HEK293 (cell line): ENCODE measurements at regions not wholly inside any gene's neighbourhood (a gene's known extent, or its start where the extent isn't known, plus 50 kb on each side); places are given as distances from the start of the nearest gene placed in this dataset.

Source experiments
- BCL11B ChIP-seq: fragments of 450-650 bp; formaldehyde crosslinking; IDR thresholded peaks from 2 replicates; pipeline ENCODE4 v1.5.1; 2016; ENCODE audit warnings: low read depth, missing biosample characterization, missing genetic modification characterization
- GLI2 ChIP-seq: fragments of 450-650 bp; formaldehyde crosslinking; IDR thresholded peaks from 2 replicates; pipeline ENCODE4; 2017; ENCODE audit warnings: missing biosample characterization, missing genetic modification characterization, low read depth, borderline replicate concordance
- MZF1 ChIP-seq: fragments of 450-650 bp; formaldehyde crosslinking; IDR thresholded peaks from 2 replicates; pipeline ENCODE4 v1.5.1; 2017; ENCODE audit warnings: missing biosample characterization, missing genetic modification characterization, borderline replicate concordance
- PBX3 ChIP-seq: sonication (generic); formaldehyde crosslinking; IDR thresholded peaks from 2 replicates; pipeline ENCODE4 v1.8.1; 2022; ENCODE audit warnings: mild to moderate bottlenecking, moderate library complexity, missing genetic modification reagents
- PRDM10 ChIP-seq: fragments of 450-650 bp; formaldehyde crosslinking; IDR thresholded peaks from 2 replicates; pipeline ENCODE4 v1.5.1; 2016; ENCODE audit warnings: missing biosample characterization, missing genetic modification characterization
- REPIN1 ChIP-seq: fragments of 450-650 bp; formaldehyde crosslinking; IDR thresholded peaks from 2 replicates; pipeline ENCODE4 v1.5.1; 2017; ENCODE audit warnings: missing biosample characterization, missing genetic modification characterization, low read depth
- SALL2 ChIP-seq: fragments of 450-650 bp; formaldehyde crosslinking; IDR thresholded peaks from 2 replicates; pipeline ENCODE4 v1.5.0; 2017; ENCODE audit warnings: missing biosample characterization, mild to moderate bottlenecking, missing genetic modification characterization, borderline replicate concordance
- SCRT1 ChIP-seq: fragments of 450-650 bp; formaldehyde crosslinking; IDR thresholded peaks from 2 replicates; pipeline ENCODE4 v1.5.1; 2016; ENCODE audit warnings: missing biosample characterization, missing genetic modification characterization, borderline replicate concordance
- ZBTB44 ChIP-seq: fragments of 450-650 bp; IDR thresholded peaks from 2 replicates; pipeline ENCODE4 v1.5.1; 2018; ENCODE audit warnings: missing biosample characterization, mild to moderate bottlenecking, missing genetic modification characterization
- ZFP3 ChIP-seq: fragments of 450-650 bp; formaldehyde crosslinking; IDR thresholded peaks from 2 replicates; pipeline ENCODE4 v1.5.1; 2016; ENCODE audit warnings: low read depth, missing biosample characterization, missing genetic modification characterization
- ZFP41 ChIP-seq: fragments of 450-650 bp; formaldehyde crosslinking; IDR thresholded peaks from 2 replicates; pipeline ENCODE4 v1.5.1; 2016; ENCODE audit warnings: missing biosample characterization, missing genetic modification characterization, borderline replicate concordance
- ZNF10 ChIP-seq: fragments of 450-650 bp; formaldehyde crosslinking; IDR thresholded peaks from 2 replicates; pipeline ENCODE4 v1.5.1; 2017; ENCODE audit warnings: missing biosample characterization, missing genetic modification characterization
- ZNF133 ChIP-seq: fragments of 450-650 bp; formaldehyde crosslinking; IDR thresholded peaks from 2 replicates; pipeline ENCODE4 v1.5.1; 2016; ENCODE audit warnings: missing biosample characterization, missing genetic modification characterization
- ZNF140 ChIP-seq: fragments of 450-650 bp; formaldehyde crosslinking; IDR thresholded peaks from 2 replicates; pipeline ENCODE4 v1.5.1; 2016; ENCODE audit warnings: missing biosample characterization, missing genetic modification characterization
- ZNF280D ChIP-seq: fragments of 450-650 bp; formaldehyde crosslinking; IDR thresholded peaks from 2 replicates; pipeline ENCODE4 v1.5.1; 2016; ENCODE audit warnings: missing biosample characterization, missing genetic modification characterization
- ZNF341 ChIP-seq: fragments of 450-650 bp; formaldehyde crosslinking; IDR thresholded peaks from 2 replicates; pipeline ENCODE4; 2016; ENCODE audit warnings: low read depth, missing biosample characterization, missing genetic modification characterization
- ZNF488 ChIP-seq: fragments of 450-650 bp; formaldehyde crosslinking; IDR thresholded peaks from 2 replicates; pipeline ENCODE4 v1.5.1; 2016; ENCODE audit warnings: missing biosample characterization, missing genetic modification characterization
- ZNF529 ChIP-seq: fragments of 450-650 bp; formaldehyde crosslinking; IDR thresholded peaks from 2 replicates; pipeline ENCODE4 v1.5.1; 2017; ENCODE audit warnings: missing genetic modification characterization, missing biosample characterization; ENCODE audit not compliant: insufficient replicate concordance
- ZNF558 ChIP-seq: fragments of 450-650 bp; formaldehyde crosslinking; IDR thresholded peaks from 2 replicates; pipeline ENCODE4 v1.5.1; 2016; ENCODE audit warnings: missing biosample characterization, missing genetic modification characterization
- ZNF610 ChIP-seq: fragments of 450-650 bp; formaldehyde crosslinking; IDR thresholded peaks from 2 replicates; pipeline ENCODE4 v1.5.1; 2016; ENCODE audit warnings: missing biosample characterization, missing genetic modification characterization, borderline replicate concordance
- ZNF654 ChIP-seq: fragments of 450-650 bp; formaldehyde crosslinking; IDR thresholded peaks from 2 replicates; pipeline ENCODE4 v1.5.1; 2016; ENCODE audit warnings: low read depth, missing biosample characterization, missing genetic modification characterization
- ZNF692 ChIP-seq: fragments of 450-650 bp; formaldehyde crosslinking; IDR thresholded peaks from 2 replicates; pipeline ENCODE4 v1.5.1; 2016; ENCODE audit warnings: missing biosample characterization, missing genetic modification characterization
- ZNF704 ChIP-seq: fragments of 450-650 bp; formaldehyde crosslinking; IDR thresholded peaks from 2 replicates; pipeline ENCODE4 v1.5.1; 2016; ENCODE audit warnings: missing biosample characterization, missing genetic modification characterization
- ZSCAN16 ChIP-seq: fragments of 450-650 bp; formaldehyde crosslinking; IDR thresholded peaks from 2 replicates; pipeline ENCODE4 v1.5.1; 2016; ENCODE audit warnings: missing biosample characterization, missing genetic modification characterization
- ZSCAN30 ChIP-seq: fragments of 450-650 bp; IDR thresholded peaks from 2 replicates; pipeline ENCODE4 v1.5.1; 2018; ENCODE audit warnings: missing biosample characterization, mild to moderate bottlenecking, missing genetic modification characterization, moderate library complexity

- TF ChIP-seq SCRT1 (tag by site-specific recombination) = no peak
- TF ChIP-seq ZNF704 (tag by site-specific recombination) = no peak
- TF ChIP-seq ZSCAN16 = no peak
- no peak for TF ChIP-seq ZNF488 (tag by site-specific recombination)
- TF ChIP-seq ZNF341 (tag by site-specific recombination) = no peak
- TF ChIP-seq ZNF529 (tag by site-specific recombination) = no peak
- no peak for TF ChIP-seq MZF1 (tag by site-specific recombination)
- no peak for TF ChIP-seq BCL11B (tag by site-specific recombination)
- TF ChIP-seq ZNF558 (tag by site-specific recombination) = no peak
- peak; percentile 12; the same call in 1 of the 2 replicates for TF ChIP-seq PRDM10
- no peak for TF ChIP-seq ZFP3 (tag by site-specific recombination)
- TF ChIP-seq ZNF610 (tag by site-specific recombination) = no peak
- TF ChIP-seq ZSCAN30 (tag by site-specific recombination) = 0 out of 2 replicates have a peak, but pooled peaks have one; percentile 46
- TF ChIP-seq ZFP41 (tag by site-specific recombination) = no peak
- no peak for TF ChIP-seq REPIN1 (tag by site-specific recombination)
- peak; percentile 84 for TF ChIP-seq ZNF654
- TF ChIP-seq SALL2 (tag by site-specific recombination) = no peak
- no peak for TF ChIP-seq ZNF692 (tag by site-specific recombination)
- no peak for TF ChIP-seq ZNF280D
- TF ChIP-seq GLI2 (tag by site-specific recombination) = no peak
- TF ChIP-seq ZNF140 (tag by site-specific recombination) = no peak
- TF ChIP-seq ZNF133 (tag by site-specific recombination) = no peak
- TF ChIP-seq ZBTB44 (tag by site-specific recombination) = no peak
- TF ChIP-seq PBX3 (CRISPR knock-in tag) = no peak
- no peak for TF ChIP-seq ZNF10 (tag by site-specific recombination)
Measured at GRCh38 chr13:79679334-79679733, 198.4 kb downstream of the NDFIP2 start (continued).
